Cardiac muscle cell (in vitro differentiated cells and primary cell): ENCODE measurements at regions not wholly inside any gene's neighbourhood (a gene's known extent, or its start where the extent isn't known, plus 50 kb on each side); places are given as distances from the start of the nearest gene placed in this dataset.

Source experiments
- DNase-seq, 2 donors: peaks; one replicate each; pipeline versions ENCODE4 v3.0.0 to v3.0.0-alpha.2; 2010 to 2017; ENCODE audit warnings: low read depth in 1 of 2, low spot score in 1 of 2
- H3K27ac ChIP-seq: fragments of 200-600 bp; sonication (generic); 2 replicates; pipeline ENCODE4 v1.5.1; 2016
- H3K27me3 ChIP-seq: fragments of 200-600 bp; sonication (generic); 2 replicates; pipeline ENCODE4 v1.6.0; 2016; ENCODE audit warnings: control low read depth
- H3K36me3 ChIP-seq: fragments of 200-600 bp; sonication (generic); 2 replicates; pipeline ENCODE4 v1.5.1; 2016; ENCODE audit warnings: control low read depth
- H3K4me1 ChIP-seq: fragments of 200-600 bp; sonication (generic); 2 replicates; pipeline ENCODE4 v1.8.1; 2017; ENCODE audit warnings: low read depth, mild to moderate bottlenecking, mixed run types
- H3K4me3 ChIP-seq: fragments of 200-600 bp; sonication (generic); 2 replicates; pipeline ENCODE4 v1.5.1; 2016; ENCODE audit warnings: mild to moderate bottlenecking
- H3K9me3 ChIP-seq: fragments of 200-600 bp; sonication (generic); 2 replicates; pipeline ENCODE4 v1.5.1; 2017; ENCODE audit warnings: low read depth, mild to moderate bottlenecking, control low read depth
- CTCF ChIP-seq: IDR thresholded peaks from 2 replicates; pipeline ENCODE4 v1.5.1; 2012; ENCODE audit warnings: low read depth, mild to moderate bottlenecking, low read length

DNA sequence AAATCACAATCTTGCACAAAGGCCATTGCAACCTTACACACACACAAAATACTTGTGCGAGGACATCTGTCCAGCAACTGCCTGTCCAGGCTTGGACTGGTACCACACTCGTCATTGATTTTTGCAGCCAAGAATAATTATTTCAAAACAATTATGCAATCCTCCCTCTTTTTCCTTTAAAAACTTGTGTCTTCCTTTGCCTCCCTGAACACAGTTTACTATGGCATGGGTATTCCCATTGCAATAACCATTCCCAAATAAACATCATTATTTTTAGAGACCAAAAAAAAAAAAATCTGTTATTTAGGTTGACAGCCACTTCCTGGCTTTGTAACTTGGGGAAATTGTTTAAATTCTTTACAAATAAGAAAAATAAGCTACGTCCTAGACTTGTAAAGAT lies 54.0 kb downstream of the C11orf91 start:
- H3K4me3 ChIP-seq: no peak overlapping the region
- H3K36me3 ChIP-seq: no peaks in the 10 kb centered on the region
- TF ChIP-seq CTCF: no peak
- no peak overlapping the region for H3K27ac ChIP-seq
- peaks cover 3% of the 10 kb centered on the region for H3K4me1 ChIP-seq
- no peaks in the 10 kb centered on the region for H3K27me3 ChIP-seq
- H3K9me3 ChIP-seq: no peaks in the 10 kb centered on the region
- no peak for DNase-seq

- H3K4me3 ChIP-seq: no peak overlapping the region
- DNase-seq: no peak
- no peak for TF ChIP-seq CTCF
- no peaks in the 10 kb centered on the region for H3K27me3 ChIP-seq
- no peaks in the 10 kb centered on the region for H3K9me3 ChIP-seq
- no peak overlapping the region for H3K27ac ChIP-seq
- H3K36me3 ChIP-seq: no peaks in the 10 kb centered on the region
- no peaks in the 10 kb centered on the region for H3K4me1 ChIP-seq
Observed at GRCh38 chr11:33646168-33646567, 54.5 kb downstream of the C11orf91 start.

DNA sequence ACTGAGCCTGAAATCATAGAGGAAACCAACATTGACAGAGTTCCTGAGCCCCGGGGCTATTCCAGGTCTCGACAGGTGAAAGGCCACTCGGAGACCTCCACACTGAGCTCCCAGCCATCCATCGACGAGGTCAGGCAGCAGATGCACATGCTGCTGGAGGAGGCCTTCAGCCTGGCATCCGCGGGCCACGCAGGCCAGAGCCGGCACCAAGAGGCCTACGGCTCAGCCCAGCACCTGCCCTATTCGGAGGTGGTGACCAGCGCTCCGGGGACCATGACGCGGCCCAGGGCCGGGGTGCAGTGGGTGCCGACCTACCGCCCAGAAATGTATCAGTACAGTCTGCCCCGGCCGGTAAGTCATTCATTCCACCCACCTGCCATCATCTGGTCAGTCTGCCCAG lies 54.9 kb downstream of the C11orf91 start:
- Histone ChIP-seq H3K4me3 (no peak overlapping the region), H3K9me3 (no peaks in the 10 kb centered on the region), H3K36me3 (no peaks in the 10 kb centered on the region), H3K27ac (no peak overlapping the region), H3K4me1 (no peaks in the 10 kb centered on the region), H3K27me3 (no peaks in the 10 kb centered on the region)
- DNase-seq: no peak
- TF ChIP-seq CTCF: no peak

DNA sequence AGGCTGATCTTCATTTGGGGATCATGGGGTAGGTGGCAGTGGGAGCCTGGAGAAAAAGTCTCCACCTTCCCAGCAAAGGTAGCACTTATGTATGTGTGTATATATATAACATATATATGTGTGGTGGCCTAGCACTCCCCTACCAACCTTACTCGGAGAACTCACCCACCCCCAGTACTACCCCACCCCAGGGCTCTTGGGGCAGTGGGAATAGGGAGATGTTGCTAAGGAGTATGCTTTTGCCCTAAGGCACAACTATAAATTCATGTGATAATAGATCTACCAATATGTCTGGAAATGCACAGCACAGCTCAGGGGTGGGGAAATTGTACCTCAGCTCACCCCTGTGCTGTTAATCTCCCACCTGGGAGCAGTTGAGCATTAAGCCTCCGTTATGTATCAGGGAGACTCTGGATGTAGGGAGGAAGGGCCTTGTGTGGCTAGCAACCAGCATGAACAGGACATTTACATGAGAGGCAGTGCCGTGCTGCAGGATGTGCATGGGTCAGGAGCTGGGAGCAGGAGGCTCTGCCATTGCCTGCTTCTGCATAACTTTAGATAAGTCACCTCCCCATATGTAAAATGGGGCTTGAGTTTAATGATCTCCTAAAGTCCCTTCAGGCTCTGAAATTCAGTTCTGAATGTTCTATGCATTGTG lies 57.3 kb downstream of the C11orf91 start:
- no peak overlapping the region for H3K27ac ChIP-seq
- no peak for TF ChIP-seq CTCF

DNA sequence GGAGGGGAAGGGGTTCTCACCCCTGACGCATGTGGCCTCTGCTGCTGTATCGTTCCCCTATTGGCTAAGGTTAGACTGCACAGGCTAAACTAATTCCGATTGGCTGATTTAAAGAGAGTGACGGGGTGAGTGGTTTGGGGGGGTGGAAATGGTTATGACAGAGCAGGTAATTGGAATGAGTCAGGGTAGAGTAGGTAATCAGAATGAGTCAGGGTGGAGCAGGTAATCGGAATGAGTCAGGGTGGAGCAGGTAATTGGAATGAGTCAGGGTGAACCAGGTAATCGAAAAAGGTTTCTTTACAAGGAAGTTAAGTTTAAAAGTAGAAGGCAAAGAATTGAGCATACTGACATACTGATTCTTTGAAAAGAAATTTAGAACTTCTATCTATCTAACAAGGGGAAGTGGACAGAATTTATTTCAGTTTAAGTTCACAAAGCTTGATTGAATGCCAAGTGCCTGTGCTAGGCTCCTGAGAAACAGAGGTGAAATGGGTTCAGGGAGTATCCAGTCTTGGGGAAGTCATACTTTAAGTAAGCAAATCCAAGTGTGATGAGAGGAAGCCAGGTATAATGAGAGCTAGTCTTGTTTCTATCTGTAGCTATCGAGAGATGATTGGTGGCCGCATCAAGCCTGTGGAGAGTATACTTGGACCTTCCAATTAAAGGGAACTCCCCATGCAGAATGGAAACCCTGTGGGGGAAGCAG lies 58.0 kb downstream of the C11orf91 start:
- Histone ChIP-seq H3K27ac (no peak overlapping the region), H3K27me3 (no peaks in the 10 kb centered on the region), H3K4me1 (no peaks in the 10 kb centered on the region), H3K9me3 (no peaks in the 10 kb centered on the region), H3K36me3 (no peaks in the 10 kb centered on the region), H3K4me3 (no peak overlapping the region)
- DNase-seq: no peak
- no peak for TF ChIP-seq CTCF

More for the DNA sequence above, 57.3 kb downstream of the C11orf91 start:
- Histone ChIP-seq H3K4me3 (no peak overlapping the region), H3K4me1 (no peaks in the 10 kb centered on the region), H3K36me3 (no peaks in the 10 kb centered on the region), H3K9me3 (no peaks in the 10 kb centered on the region), H3K27me3 (no peaks in the 10 kb centered on the region)
- no peak for DNase-seq
